Uterus (tissue), 3 donors: ENCODE measurements at regions not wholly inside any gene's neighbourhood (a gene's known extent, or its start where the extent isn't known, plus 50 kb on each side); places are given as distances from the start of the nearest gene placed in this dataset.

ENCODE experiments used
- DNase-seq, 2 donors: peaks; one replicate each; pipeline ENCODE4 v3.0.0-alpha.2; 2019 to 2020
- H3K27ac ChIP-seq, 2 donors: fragments of 200-600 bp; sonication (generic); 1 replicate in 1 of 2; 2 replicates in 1 of 2; pipeline ENCODE4 v1.5.1; 2016 to 2018
- H3K27me3 ChIP-seq, 2 donors: fragments of 200-600 bp; sonication (generic); one replicate each; pipeline ENCODE4 v1.5.1; 2018 to 2019; ENCODE audit warnings: control low read depth in 1 of 2
- H3K36me3 ChIP-seq, 2 donors: fragments of 200-600 bp; sonication (generic); one replicate each; pipeline ENCODE4 v1.5.1; 2019; ENCODE audit warnings: control low read depth in 1 of 2
- H3K4me1 ChIP-seq, 2 donors: fragments of 200-600 bp; sonication (generic); one replicate each; pipeline ENCODE4 v1.5.1; 2018 to 2019; ENCODE audit warnings: control low read depth in 1 of 2
- H3K4me3 ChIP-seq, 2 donors: fragments of 200-600 bp; sonication (generic); 1 replicate in 1 of 2; 2 replicates in 1 of 2; pipeline ENCODE4 v1.5.1; 2018 to 2019; ENCODE audit warnings: mild to moderate bottlenecking in 1 of 2
- H3K9me3 ChIP-seq, 2 donors: fragments of 200-600 bp; sonication (generic); one replicate each; pipeline ENCODE4 v1.5.1; 2019; ENCODE audit warnings: control low read depth in 1 of 2
- CTCF ChIP-seq, 4 experiments: fragments of 200-600 bp in 2 of 4; fragments of 450-650 bp in 2 of 4; sonication (generic) in 2 of 4; IDR thresholded peaks; one replicate each; pipeline ENCODE4 v1.5.1; 2016 to 2019; ENCODE audit warnings: antibody characterized with exemption in 4 of 4, mild to moderate bottlenecking in 2 of 4, moderate library complexity in 1 of 4
- POLR2A ChIP-seq, 2 donors: fragments of 450-650 bp; IDR thresholded peaks; one replicate each; pipeline ENCODE4 v1.6.1; 2016; ENCODE audit warnings: antibody characterized with exemption in 2 of 2, mild to moderate bottlenecking in 1 of 2, moderate library complexity in 1 of 2
- intact Hi-C: fragments of 100-400 bp; cut with DNase I; formaldehyde crosslinking; loops from one replicate; pipeline ENCODE4 v1.15.1; 2023; ENCODE audit warnings: low total_unique reads
- donor health status: DM: yes; HTN: yes; CAD: no.

- Histone ChIP-seq H3K27me3 (no peaks in the 10 kb centered on the region), H3K4me1 (no peaks in the 10 kb centered on the region), H3K4me3 (no peak overlapping the region), H3K36me3 (no peaks in the 10 kb centered on the region), H3K9me3 (no peaks in the 10 kb centered on the region), H3K27ac (no peak overlapping the region)
- DNase-seq, result no peak
- intact Hi-C loops, result no loop called here
- TF ChIP-seq POLR2A (IDR thresholded peaks at IDR 0.05) (no peak), CTCF (IDR thresholded peaks at IDR 0.05) (no peak)
Observed at GRCh38 chr20:58583586-58583985, 67.5 kb upstream of the STX16 start.

DNA sequence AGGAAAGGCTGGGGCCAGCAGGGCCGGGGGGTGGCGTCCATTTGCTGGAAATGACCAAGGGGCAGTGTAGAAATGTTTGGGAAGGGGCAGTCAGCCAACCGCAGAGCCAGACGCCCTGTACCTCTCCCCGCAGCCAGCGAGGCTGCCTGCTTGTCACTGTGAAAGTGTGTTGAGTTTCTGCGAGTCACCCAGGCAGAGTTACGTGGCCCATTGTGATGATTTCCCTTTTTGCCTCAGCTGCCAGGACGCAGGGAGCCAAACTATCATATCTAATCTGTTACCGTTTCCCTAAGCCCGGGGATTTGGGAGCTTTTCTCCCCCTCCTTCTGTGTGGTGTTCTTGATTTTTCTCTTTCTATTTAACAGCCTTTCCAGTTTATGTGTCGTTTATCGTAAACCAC, 67.9 kb upstream of the STX16 start:
- peak in 1 of 2 donors; percentile 0 for DNase-seq
- TF ChIP-seq POLR2A (IDR thresholded peaks at IDR 0.05), result no peak
- Histone ChIP-seq H3K4me1 (no peaks in the 10 kb centered on the region), H3K36me3 (no peaks in the 10 kb centered on the region), H3K27ac (no peak overlapping the region), H3K9me3 (no peaks in the 10 kb centered on the region), H3K4me3 (no peak overlapping the region), H3K27me3 (no peaks in the 10 kb centered on the region)
- intact Hi-C loops, result no loop called here

DNA sequence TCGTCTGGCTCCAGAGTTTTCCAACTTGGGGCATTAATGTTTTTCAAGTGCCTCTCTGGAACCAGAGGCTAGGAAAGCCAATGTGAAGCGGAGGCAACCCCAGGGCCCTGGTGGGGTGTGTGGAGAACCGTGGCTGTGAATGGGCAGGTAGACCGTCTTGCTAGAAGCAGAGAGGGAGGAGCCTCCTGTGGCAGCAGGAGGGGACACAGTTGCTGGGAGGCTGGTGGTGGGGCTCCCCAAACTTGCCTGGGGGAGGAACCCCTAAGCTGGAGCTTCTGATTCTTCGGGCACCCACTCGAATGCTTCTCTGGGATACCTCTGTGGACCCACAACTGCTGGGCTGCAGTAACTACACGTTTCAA, 65.3 kb upstream of the APCDD1L start:
- Histone ChIP-seq H3K36me3 (no peaks in the 10 kb centered on the region), H3K27me3 (no peaks in the 10 kb centered on the region), H3K4me3 (no peak overlapping the region), H3K9me3 (no peaks in the 10 kb centered on the region), H3K27ac (no peak overlapping the region), H3K4me1 (no peaks in the 10 kb centered on the region)
- intact Hi-C loops, result no loop called here
- DNase-seq, result no peak
- TF ChIP-seq POLR2A (IDR thresholded peaks at IDR 0.05) (no peak), CTCF (IDR thresholded peaks at IDR 0.05) (no peak)

DNA sequence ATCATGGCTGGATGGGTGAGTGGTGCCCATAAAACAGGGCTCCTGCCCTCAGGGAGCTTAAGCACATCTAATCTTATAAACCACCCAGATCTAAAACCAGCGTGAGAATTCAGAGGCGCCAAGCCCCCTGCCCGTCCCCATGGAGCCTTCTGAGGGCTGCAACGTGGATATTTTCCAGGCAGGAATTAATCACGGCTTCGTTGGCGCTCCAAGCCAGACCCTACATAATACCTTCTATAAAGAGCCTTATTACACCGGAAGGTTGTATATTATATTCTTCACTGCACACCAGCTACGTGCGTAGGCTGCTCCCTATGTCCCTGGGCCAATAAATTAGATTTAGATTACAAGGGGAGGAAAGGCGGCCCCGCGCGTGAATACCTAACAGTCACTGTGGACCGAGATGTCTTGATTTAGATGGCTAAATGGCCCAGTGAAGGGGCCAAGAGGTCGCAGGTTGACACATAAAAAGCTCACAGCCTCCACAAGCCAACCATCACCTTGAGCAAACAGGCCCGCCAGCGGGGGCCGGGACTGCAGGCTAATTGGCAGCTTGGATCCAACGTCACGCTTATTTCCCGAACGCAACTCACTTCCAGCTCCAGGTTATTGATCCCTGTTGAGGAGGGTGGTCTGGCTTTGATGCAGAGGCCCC, 64.7 kb upstream of the APCDD1L start:
- no peak for TF ChIP-seq POLR2A (IDR thresholded peaks at IDR 0.05)
- TF ChIP-seq CTCF (IDR thresholded peaks at IDR 0.05), result no peak
- intact Hi-C loops, result no loop called here
- no peak for DNase-seq
- Histone ChIP-seq H3K27ac (no peak overlapping the region), H3K9me3 (no peaks in the 10 kb centered on the region), H3K36me3 (no peaks in the 10 kb centered on the region), H3K27me3 (no peaks in the 10 kb centered on the region), H3K4me1 (no peaks in the 10 kb centered on the region), H3K4me3 (no peak overlapping the region)

DNA sequence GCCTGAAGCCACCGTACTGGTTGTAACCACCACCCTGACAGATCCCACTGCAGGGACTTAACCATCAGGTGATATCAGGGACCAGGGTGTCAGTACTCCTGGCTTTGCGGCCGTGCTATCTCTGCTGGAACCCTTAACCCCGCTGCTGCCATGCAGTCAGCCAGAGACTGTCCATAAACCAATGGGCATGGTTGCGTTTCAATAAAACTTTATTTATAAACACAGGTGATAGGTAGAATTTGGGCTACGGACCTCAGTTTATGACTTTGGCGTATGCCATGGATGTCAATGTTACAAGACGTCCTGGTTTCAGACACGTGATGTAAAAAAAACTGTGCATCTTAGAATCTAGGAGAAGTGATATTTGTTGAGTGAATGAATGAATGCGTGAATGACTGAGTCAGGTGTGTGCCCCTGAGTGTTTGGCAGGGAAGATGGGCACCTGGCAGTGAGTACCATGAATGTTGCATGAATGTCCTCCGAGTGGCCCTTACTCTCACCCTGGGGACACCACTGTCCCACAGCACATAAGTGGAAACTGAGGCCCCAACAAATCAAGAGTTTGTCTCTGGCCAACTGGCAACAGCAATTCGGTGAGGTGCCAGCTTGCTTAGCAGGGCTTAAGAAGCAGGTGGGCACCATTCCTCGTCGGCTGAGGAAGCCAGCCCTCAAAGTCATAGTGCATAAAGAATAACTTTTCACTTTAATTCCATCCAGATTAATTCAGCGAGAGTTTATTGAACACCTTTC, 64.0 kb upstream of the APCDD1L start:
- Histone ChIP-seq H3K4me1 (no peaks in the 10 kb centered on the region), H3K27me3 (no peaks in the 10 kb centered on the region), H3K9me3 (no peaks in the 10 kb centered on the region), H3K36me3 (no peaks in the 10 kb centered on the region), H3K27ac (no peak overlapping the region), H3K4me3 (no peak overlapping the region)
- TF ChIP-seq CTCF (IDR thresholded peaks at IDR 0.05), result no peak
- no peak for TF ChIP-seq POLR2A (IDR thresholded peaks at IDR 0.05)
- no peak for DNase-seq
- intact Hi-C loops, result no loop called here
